ENCODE measurements at regions not wholly inside any gene's neighbourhood (a gene's known extent, or its start where the extent isn't known, plus 50 kb on each side); places are given as distances from the start of the nearest gene placed in this dataset.

GRCh38 chr15:80308002-80308401 lies 56.0 kb upstream of the CTXND1 start:
- DNase-seq, result no peak

GRCh38 chr15:80309769-80310384 lies 57.9 kb upstream of the CTXND1 start:
- no peak for DNase-seq

- DNase-seq, result no peak
Observed at GRCh38 chr15:80310776-80311175, 58.8 kb upstream of the CTXND1 start.

GRCh38 chr15:80315289-80315987 lies 63.4 kb upstream of the CTXND1 start:
- DNase-seq, result no peak

GRCh38 chr15:80317389-80318182 lies 65.6 kb upstream of the CTXND1 start:
- peak; percentile 15 for DNase-seq

- no peak for DNase-seq
Observed at GRCh38 chr15:80321853-80322252, 69.8 kb upstream of the CTXND1 start.

- no peak for DNase-seq
Observed at GRCh38 chr15:80323285-80323684, 71.3 kb upstream of the CTXND1 start.

GRCh38 chr15:80324545-80325080 lies 72.6 kb upstream of the CTXND1 start:
- no peak for DNase-seq

GRCh38 chr15:80325206-80325605 lies 73.2 kb upstream of the CTXND1 start:
- no peak for DNase-seq

GRCh38 chr15:80326270-80326669 lies 74.3 kb upstream of the CTXND1 start:
- no peak for DNase-seq

GRCh38 chr15:80328496-80328895 lies 75.7 kb upstream of the ARNT2 start:
- DNase-seq, result no peak

GRCh38 chr15:80331886-80332406 lies 72.2 kb upstream of the ARNT2 start:
- no peak for DNase-seq

- DNase-seq, result no peak
Observed at GRCh38 chr15:80333261-80333660, 70.9 kb upstream of the ARNT2 start.

GRCh38 chr15:80334521-80334920 lies 69.7 kb upstream of the ARNT2 start:
- no peak for DNase-seq

GRCh38 chr15:80339601-80340000 lies 64.6 kb upstream of the ARNT2 start:
- no peak for DNase-seq

GRCh38 chr15:80342148-80342547 lies 62.0 kb upstream of the ARNT2 start:
- no peak for DNase-seq

GRCh38 chr15:80343554-80343992 lies 60.6 kb upstream of the ARNT2 start:
- no peak for DNase-seq

- no peak for DNase-seq
Observed at GRCh38 chr15:80350941-80351610, 53.1 kb upstream of the ARNT2 start.

Data from activated CD4-positive, alpha-beta T cell treated with anti-CD3 and anti-CD28 coated beads for 48 hours (primary cell).